PC-9 (cell line): ENCODE measurements at regions not wholly inside any gene's neighbourhood (a gene's known extent, or its start where the extent isn't known, plus 50 kb on each side); places are given as distances from the start of the nearest gene placed in this dataset.

Source experiments
- EZH2 ChIP-seq: fragments of 200-600 bp; sonication (generic); IDR thresholded peaks from 2 replicates; pipeline ENCODE4 v1.8.0; 2017; ENCODE audit warnings: antibody characterized with exemption, low read depth
- TF ChIP-seq, protein P1 (sequence below): fragments of 200-600 bp; sonication (generic); conservative IDR thresholded peaks from 2 replicates; pipeline ENCODE4 v1.6.1; 2017; ENCODE audit warnings: mixed run types, antibody characterized with exemption, mild to moderate bottlenecking, moderate library complexity

DNA sequence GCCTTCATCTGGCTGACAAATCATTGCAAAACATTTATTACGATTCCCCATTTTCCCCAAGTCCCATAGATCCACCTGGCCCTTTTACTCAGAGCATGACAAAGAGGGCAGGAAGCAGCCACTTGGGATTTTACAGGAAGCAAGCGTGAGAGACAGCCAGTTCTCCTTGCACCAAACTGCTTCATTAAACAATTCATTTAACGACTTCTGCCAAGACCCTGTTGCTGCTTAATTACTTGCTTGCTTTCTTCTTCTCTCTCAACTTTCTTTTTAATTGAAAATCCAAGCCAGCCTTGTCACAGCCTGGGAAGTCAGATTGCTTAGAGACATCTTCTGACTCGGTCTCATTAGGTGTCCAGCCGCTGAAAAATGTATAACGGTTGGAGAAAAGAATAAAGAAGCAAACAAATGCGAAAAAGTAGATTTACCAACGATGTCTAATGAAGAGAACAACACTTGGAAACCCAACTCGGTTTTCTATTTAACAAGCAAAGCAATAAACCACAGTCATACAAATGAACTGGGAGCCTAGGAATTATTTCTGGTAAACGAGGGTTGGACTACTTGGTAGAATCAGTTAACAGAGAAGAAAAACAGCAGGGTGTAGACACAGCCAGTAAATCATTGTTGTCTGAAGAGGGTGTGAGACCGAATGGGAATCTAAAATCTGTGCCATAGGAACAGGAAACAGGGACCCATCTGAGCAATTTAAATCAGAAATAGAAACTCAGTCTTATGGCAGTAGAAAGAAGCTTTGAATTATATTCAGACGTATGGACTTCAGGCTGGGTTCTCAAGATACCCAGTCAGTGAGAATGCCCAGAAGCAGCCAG lies 298.3 kb downstream of the LRRC3B start:
- TF ChIP-seq, protein P1, sequence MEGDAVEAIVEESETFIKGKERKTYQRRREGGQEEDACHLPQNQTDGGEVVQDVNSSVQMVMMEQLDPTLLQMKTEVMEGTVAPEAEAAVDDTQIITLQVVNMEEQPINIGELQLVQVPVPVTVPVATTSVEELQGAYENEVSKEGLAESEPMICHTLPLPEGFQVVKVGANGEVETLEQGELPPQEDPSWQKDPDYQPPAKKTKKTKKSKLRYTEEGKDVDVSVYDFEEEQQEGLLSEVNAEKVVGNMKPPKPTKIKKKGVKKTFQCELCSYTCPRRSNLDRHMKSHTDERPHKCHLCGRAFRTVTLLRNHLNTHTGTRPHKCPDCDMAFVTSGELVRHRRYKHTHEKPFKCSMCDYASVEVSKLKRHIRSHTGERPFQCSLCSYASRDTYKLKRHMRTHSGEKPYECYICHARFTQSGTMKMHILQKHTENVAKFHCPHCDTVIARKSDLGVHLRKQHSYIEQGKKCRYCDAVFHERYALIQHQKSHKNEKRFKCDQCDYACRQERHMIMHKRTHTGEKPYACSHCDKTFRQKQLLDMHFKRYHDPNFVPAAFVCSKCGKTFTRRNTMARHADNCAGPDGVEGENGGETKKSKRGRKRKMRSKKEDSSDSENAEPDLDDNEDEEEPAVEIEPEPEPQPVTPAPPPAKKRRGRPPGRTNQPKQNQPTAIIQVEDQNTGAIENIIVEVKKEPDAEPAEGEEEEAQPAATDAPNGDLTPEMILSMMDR = no peak
- TF ChIP-seq EZH2 = no peak
